Amygdala (tissue), 56 donors: ENCODE measurements at regions not wholly inside any gene's neighbourhood (a gene's known extent, or its start where the extent isn't known, plus 50 kb on each side); places are given as distances from the start of the nearest gene placed in this dataset.
"Not testable (repeated sequence)": the region's sequence is repeated elsewhere in the genome, so short reads cannot be mapped to it uniquely, and the experiment has no call there.

Source experiments
- DNase-seq, 56 donors: peaks; one replicate each; lab custom pipeline; 2025; lab: John Stamatoyannopoulos, UW

GRCh38 chr2:21803550-21803949 lies 679.8 kb downstream of the TDRD15 start:
- no peak for DNase-seq

- no peak for DNase-seq
Measured at GRCh38 chr2:21804151-21804550, 680.4 kb downstream of the TDRD15 start.

GRCh38 chr2:21811541-21811940 lies 687.8 kb downstream of the TDRD15 start:
- no peak for DNase-seq

- no peak for DNase-seq
Measured at GRCh38 chr2:21812766-21813165, 689.0 kb downstream of the TDRD15 start.

- no peak for DNase-seq
Measured at GRCh38 chr2:21814588-21815149, 690.9 kb downstream of the TDRD15 start.

GRCh38 chr2:21818212-21818795 lies 694.5 kb downstream of the TDRD15 start:
- peak in 2 of 56 donors; percentile 1 to 2 for DNase-seq

- DNase-seq: no peak
Measured at GRCh38 chr2:21819454-21819853, 695.7 kb downstream of the TDRD15 start.

- DNase-seq: no peak
Measured at GRCh38 chr2:21820271-21820670, 696.5 kb downstream of the TDRD15 start.

GRCh38 chr2:21821672-21822227 lies 698.0 kb downstream of the TDRD15 start:
- no peak for DNase-seq

GRCh38 chr2:21822505-21822904 lies 698.7 kb downstream of the TDRD15 start:
- no peak for DNase-seq

GRCh38 chr2:21833767-21834166 lies 710.0 kb downstream of the TDRD15 start:
- no peak for DNase-seq

GRCh38 chr2:21836261-21836660 lies 712.5 kb downstream of the TDRD15 start:
- no peak for DNase-seq

- no peak for DNase-seq
Measured at GRCh38 chr2:21836719-21837118, 713.0 kb downstream of the TDRD15 start.

GRCh38 chr2:21837168-21837960 lies 713.6 kb downstream of the TDRD15 start:
- DNase-seq: no peak

GRCh38 chr2:21841341-21841740 lies 717.6 kb downstream of the TDRD15 start:
- no peak for DNase-seq

GRCh38 chr2:21850367-21850766 lies 726.6 kb downstream of the TDRD15 start:
- DNase-seq: not testable (repeated sequence)

GRCh38 chr2:21854938-21855337 lies 731.2 kb downstream of the TDRD15 start:
- DNase-seq: no peak

- no peak for DNase-seq
Measured at GRCh38 chr2:21856708-21857107, 732.9 kb downstream of the TDRD15 start.

GRCh38 chr2:21860907-21861306 lies 737.1 kb downstream of the TDRD15 start:
- no peak for DNase-seq

- no peak for DNase-seq
Measured at GRCh38 chr2:21866316-21866715, 742.5 kb downstream of the TDRD15 start.

- DNase-seq: no peak
Measured at GRCh38 chr2:21887881-21888280, 764.1 kb downstream of the TDRD15 start.

- peak in 27 of 56 donors; percentile 2 to 71 (median 25) for DNase-seq
Measured at GRCh38 chr2:21890041-21890440, 766.3 kb downstream of the TDRD15 start.
